ENCODE measurements at regions not wholly inside any gene's neighbourhood (a gene's known extent, or its start where the extent isn't known, plus 50 kb on each side); places are given as distances from the start of the nearest gene placed in this dataset.

DNA sequence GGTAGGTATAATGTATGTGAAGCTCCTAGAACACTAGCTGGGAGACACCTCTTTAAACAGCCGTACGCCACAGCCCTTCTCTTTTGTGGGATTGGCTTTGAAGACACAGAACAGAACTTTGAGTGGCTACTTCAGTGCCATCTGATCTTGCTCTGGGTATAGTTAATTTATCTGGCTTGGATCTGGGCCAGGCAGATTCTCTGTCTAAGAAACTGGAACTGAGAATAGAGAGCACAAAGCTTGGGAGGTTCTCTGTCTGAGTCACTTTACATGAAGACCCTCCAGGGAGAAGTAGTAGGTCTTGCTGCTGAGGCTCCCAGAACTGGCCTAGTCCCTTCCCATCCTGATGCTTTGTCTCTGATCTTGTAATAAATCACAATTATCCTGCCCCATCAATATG, 721.0 kb upstream of the KIF2B start (continued):
- TF ChIP-seq, protein P1, sequence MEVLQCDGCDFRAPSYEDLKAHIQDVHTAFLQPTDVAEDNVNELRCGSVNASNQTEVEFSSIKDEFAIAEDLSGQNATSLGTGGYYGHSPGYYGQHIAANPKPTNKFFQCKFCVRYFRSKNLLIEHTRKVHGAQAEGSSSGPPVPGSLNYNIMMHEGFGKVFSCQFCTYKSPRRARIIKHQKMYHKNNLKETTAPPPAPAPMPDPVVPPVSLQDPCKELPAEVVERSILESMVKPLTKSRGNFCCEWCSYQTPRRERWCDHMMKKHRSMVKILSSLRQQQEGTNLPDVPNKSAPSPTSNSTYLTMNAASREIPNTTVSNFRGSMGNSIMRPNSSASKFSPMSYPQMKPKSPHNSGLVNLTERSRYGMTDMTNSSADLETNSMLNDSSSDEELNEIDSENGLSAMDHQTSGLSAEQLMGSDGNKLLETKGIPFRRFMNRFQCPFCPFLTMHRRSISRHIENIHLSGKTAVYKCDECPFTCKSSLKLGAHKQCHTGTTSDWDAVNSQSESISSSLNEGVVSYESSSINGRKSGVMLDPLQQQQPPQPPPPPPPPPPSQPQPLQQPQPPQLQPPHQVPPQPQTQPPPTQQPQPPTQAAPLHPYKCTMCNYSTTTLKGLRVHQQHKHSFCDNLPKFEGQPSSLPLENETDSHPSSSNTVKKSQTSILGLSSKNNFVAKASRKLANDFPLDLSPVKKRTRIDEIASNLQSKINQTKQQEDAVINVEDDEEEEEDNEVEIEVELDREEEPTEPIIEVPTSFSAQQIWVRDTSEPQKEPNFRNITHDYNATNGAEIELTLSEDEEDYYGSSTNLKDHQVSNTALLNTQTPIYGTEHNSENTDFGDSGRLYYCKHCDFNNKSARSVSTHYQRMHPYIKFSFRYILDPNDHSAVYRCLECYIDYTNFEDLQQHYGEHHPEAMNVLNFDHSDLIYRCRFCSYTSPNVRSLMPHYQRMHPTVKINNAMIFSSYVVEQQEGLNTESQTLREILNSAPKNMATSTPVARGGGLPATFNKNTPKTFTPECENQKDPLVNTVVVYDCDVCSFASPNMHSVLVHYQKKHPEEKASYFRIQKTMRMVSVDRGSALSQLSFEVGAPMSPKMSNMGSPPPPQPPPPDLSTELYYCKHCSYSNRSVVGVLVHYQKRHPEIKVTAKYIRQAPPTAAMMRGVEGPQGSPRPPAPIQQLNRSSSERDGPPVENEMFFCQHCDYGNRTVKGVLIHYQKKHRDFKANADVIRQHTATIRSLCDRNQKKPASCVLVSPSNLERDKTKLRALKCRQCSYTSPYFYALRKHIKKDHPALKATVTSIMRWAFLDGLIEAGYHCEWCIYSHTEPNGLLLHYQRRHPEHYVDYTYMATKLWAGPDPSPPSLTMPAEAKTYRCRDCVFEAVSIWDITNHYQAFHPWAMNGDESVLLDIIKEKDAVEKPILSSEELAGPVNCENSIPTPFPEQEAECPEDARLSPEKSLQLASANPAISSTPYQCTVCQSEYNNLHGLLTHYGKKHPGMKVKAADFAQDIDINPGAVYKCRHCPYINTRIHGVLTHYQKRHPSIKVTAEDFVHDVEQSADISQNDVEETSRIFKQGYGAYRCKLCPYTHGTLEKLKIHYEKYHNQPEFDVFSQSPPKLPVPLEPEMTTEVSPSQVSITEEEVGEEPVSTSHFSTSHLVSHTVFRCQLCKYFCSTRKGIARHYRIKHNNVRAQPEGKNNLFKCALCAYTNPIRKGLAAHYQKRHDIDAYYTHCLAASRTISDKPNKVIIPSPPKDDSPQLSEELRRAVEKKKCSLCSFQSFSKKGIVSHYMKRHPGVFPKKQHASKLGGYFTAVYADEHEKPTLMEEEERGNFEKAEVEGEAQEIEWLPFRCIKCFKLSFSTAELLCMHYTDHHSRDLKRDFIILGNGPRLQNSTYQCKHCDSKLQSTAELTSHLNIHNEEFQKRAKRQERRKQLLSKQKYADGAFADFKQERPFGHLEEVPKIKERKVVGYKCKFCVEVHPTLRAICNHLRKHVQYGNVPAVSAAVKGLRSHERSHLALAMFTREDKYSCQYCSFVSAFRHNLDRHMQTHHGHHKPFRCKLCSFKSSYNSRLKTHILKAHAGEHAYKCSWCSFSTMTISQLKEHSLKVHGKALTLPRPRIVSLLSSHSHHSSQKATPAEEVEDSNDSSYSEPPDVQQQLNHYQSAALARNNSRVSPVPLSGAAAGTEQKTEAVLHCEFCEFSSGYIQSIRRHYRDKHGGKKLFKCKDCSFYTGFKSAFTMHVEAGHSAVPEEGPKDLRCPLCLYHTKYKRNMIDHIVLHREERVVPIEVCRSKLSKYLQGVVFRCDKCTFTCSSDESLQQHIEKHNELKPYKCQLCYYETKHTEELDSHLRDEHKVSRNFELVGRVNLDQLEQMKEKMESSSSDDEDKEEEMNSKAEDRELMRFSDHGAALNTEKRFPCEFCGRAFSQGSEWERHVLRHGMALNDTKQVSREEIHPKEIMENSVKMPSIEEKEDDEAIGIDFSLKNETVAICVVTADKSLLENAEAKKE (CRISPR knock-in tag; IDR thresholded peaks at IDR 0.05): no peak
- TF ChIP-seq JUNB (IDR thresholded peaks at IDR 0.05; ENCODE audit: unreplicated experiment) (no peak), NANOG (IDR thresholded peaks at IDR 0.05; ENCODE audit: borderline replicate concordance) (no peak)

DNA sequence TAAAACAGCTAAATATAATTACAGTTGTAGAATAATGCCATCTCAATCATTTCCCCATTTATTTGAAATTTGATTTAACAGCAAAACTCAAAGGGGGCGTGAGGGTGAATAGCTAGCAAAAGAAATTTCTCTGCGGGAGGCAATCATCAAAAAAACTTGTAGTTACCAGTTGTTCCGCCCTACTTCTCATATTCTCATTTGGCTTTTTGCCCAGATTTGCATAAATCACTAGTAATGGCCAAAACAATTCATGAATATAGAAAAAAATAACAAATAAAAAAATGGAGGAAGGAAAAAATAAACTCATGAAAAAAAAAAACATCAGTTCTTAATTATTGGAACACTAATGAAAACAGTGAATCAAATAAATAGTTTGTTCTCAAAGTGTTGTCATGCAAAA, 722.6 kb upstream of the KIF2B start:
- Histone ChIP-seq H3K4me1 (ENCODE audit: insufficient read depth) (peaks cover 6% of the 10 kb centered on the region; the same call in 1 of the 2 replicates), H3K4me2 (no peak overlapping the region), H3K9me2 (ENCODE audit: insufficient read depth) (peaks cover 4% of the 10 kb centered on the region; the same call in 1 of the 2 replicates), H3K4me3 (no peak overlapping the region), H3K79me2 (replicated peaks; ENCODE audit: insufficient read depth) (no peaks in the 10 kb centered on the region), H4K20me1 (replicated peaks; ENCODE audit: insufficient read depth) (no peaks in the 10 kb centered on the region), H3K27ac (ENCODE audit: low read depth) (no peak overlapping the region), H2AFZ (no peak overlapping the region), H3K36me3 (ENCODE audit: insufficient read depth) (no peaks in the 10 kb centered on the region), H3K27me3 (ENCODE audit: insufficient read depth) (no peaks in the 10 kb centered on the region), H3F3A (replicated peaks; ENCODE audit: low read depth) (no peaks in the 10 kb centered on the region)
- Mint-ChIP-seq H3K4me1 (no peaks in the 10 kb centered on the region), H3K9me3 (peaks cover 3% of the 10 kb centered on the region; the same call in 1 of the 3 replicates), H3K36me3 (ENCODE audit: low read depth) (peaks cover 6% of the 10 kb centered on the region; the same call in 2 of the 3 replicates), H3K27ac (no peak overlapping the region), H3K4me3 (no peak overlapping the region), H3K27me3 (ENCODE audit: insufficient read depth, low read depth, poor library complexity) (no peaks in the 10 kb centered on the region)
- DNase-seq (ENCODE audit: low spot score): no peak
- no peak for ATAC-seq
- TF ChIP-seq POLR2AphosphoS5 (IDR thresholded peaks at IDR 0.05; ENCODE audit: low read depth) (no peak), JUNB (IDR thresholded peaks at IDR 0.05; ENCODE audit: unreplicated experiment) (no peak), NANOG (IDR thresholded peaks at IDR 0.05; ENCODE audit: borderline replicate concordance) (no peak), ZNF114 (CRISPR knock-in tag; IDR thresholded peaks at IDR 0.05) (no peak), STAT1 (IDR thresholded peaks at IDR 0.05; ENCODE audit: unreplicated experiment) (no peak), EZH2 (IDR thresholded peaks at IDR 0.05; ENCODE audit: low read depth, unreplicated experiment) (no peak)
- TF ChIP-seq, protein P1 (CRISPR knock-in tag; IDR thresholded peaks at IDR 0.05): no peak
- TF ChIP-seq, protein P2, sequence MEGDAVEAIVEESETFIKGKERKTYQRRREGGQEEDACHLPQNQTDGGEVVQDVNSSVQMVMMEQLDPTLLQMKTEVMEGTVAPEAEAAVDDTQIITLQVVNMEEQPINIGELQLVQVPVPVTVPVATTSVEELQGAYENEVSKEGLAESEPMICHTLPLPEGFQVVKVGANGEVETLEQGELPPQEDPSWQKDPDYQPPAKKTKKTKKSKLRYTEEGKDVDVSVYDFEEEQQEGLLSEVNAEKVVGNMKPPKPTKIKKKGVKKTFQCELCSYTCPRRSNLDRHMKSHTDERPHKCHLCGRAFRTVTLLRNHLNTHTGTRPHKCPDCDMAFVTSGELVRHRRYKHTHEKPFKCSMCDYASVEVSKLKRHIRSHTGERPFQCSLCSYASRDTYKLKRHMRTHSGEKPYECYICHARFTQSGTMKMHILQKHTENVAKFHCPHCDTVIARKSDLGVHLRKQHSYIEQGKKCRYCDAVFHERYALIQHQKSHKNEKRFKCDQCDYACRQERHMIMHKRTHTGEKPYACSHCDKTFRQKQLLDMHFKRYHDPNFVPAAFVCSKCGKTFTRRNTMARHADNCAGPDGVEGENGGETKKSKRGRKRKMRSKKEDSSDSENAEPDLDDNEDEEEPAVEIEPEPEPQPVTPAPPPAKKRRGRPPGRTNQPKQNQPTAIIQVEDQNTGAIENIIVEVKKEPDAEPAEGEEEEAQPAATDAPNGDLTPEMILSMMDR (conservative IDR thresholded peaks at IDR 0.05; ENCODE audit: low read depth in 2 of 2): no peak

All from GM23338 (cell line).